Mesenchymal stem cell (in vitro differentiated cells and primary cell): ENCODE measurements at regions not wholly inside any gene's neighbourhood (a gene's known extent, or its start where the extent isn't known, plus 50 kb on each side); places are given as distances from the start of the nearest gene placed in this dataset.
A peak's percentile ranks its signal among the peaks of the same experiment; 100 is the strongest.
"Not testable (repeated sequence)": the region's sequence is repeated elsewhere in the genome, so short reads cannot be mapped to it uniquely, and the experiment has no call there.

Experiments used
- DNase-seq: peaks from one replicate; pipeline ENCODE4 v3.0.0-alpha.2; 2013
- H2AFZ ChIP-seq: one replicate; pipeline ENCODE4 v1.6.1; 2013; ENCODE audit warnings: low read depth, mild to moderate bottlenecking, control low read depth, inconsistent platforms, low read length, moderate library complexity
- H2AK5ac ChIP-seq: 2 replicates; pipeline ENCODE4 v1.6.1; 2013; ENCODE audit warnings: low read length, moderate library complexity, mild to moderate bottlenecking, inconsistent platforms; ENCODE audit not compliant: severe bottlenecking
- H2BK120ac ChIP-seq: one replicate; pipeline ENCODE4 v1.6.1; 2013; ENCODE audit warnings: low read depth, mild to moderate bottlenecking, inconsistent platforms, low read length, moderate library complexity
- H2BK12ac ChIP-seq, 2 experiments: one replicate each; pipeline ENCODE4 v1.6.1; 2013; ENCODE audit warnings: inconsistent platforms in 2 of 2, low read length in 2 of 2, mild to moderate bottlenecking in 2 of 2, moderate library complexity in 2 of 2, control low read depth in 1 of 2
- H2BK15ac ChIP-seq: one replicate; pipeline ENCODE4 v1.6.1; 2013; ENCODE audit warnings: mild to moderate bottlenecking, low read depth, inconsistent platforms; ENCODE audit not compliant: poor library complexity, severe bottlenecking
- H2BK5ac ChIP-seq: 2 replicates; pipeline ENCODE4 v1.6.1; 2013; ENCODE audit warnings: low read depth, mild to moderate bottlenecking, low read length, control low read depth, inconsistent platforms; ENCODE audit not compliant: poor library complexity, severe bottlenecking
- H3K14ac ChIP-seq, 2 experiments: one replicate each; pipeline ENCODE4 v1.6.1; 2013; ENCODE audit warnings: inconsistent platforms in 2 of 2, low read length in 2 of 2, control low read depth in 1 of 2, mild to moderate bottlenecking in 1 of 2, moderate library complexity in 1 of 2
- H3K18ac ChIP-seq, 2 experiments: one replicate each; pipeline ENCODE4 v1.6.1; 2013; ENCODE audit warnings: inconsistent platforms in 2 of 2, low read length in 2 of 2, control low read depth in 1 of 2, low read depth in 1 of 2, mild to moderate bottlenecking in 1 of 2
- H3K23ac ChIP-seq, 2 experiments: one replicate each; pipeline ENCODE4 v1.6.1; 2013; ENCODE audit warnings: inconsistent platforms in 2 of 2, low read length in 2 of 2, mild to moderate bottlenecking in 2 of 2, moderate library complexity in 2 of 2, control low read depth in 1 of 2
- H3K27ac ChIP-seq: 2 replicates; pipeline ENCODE4 v1.5.1; 2013; ENCODE audit warnings: mild to moderate bottlenecking, moderate library complexity, low read length, control low read depth, inconsistent platforms; ENCODE audit not compliant: poor library complexity, severe bottlenecking
- H3K27me3 ChIP-seq, 2 experiments: 2 replicates each; pipeline versions ENCODE4 v1.6.1 to v1.7.0; 2013; ENCODE audit warnings: low read length in 2 of 2, mild to moderate bottlenecking in 2 of 2, moderate library complexity in 2 of 2, control low read depth in 1 of 2, inconsistent platforms in 1 of 2; ENCODE audit not compliant: control insufficient read depth in 1 of 2, insufficient read depth in 1 of 2
- H3K36me3 ChIP-seq, 2 experiments: 2 replicates each; pipeline versions ENCODE4 v1.6.1 to v1.7.0; 2013; ENCODE audit warnings: low read length in 2 of 2, control low read depth in 1 of 2, inconsistent platforms in 1 of 2, low read depth in 1 of 2, mild to moderate bottlenecking in 1 of 2; ENCODE audit not compliant: insufficient read depth in 2 of 2, control insufficient read depth in 1 of 2
- H3K4ac ChIP-seq, 2 experiments: one replicate each; pipeline ENCODE4 v1.6.1; 2013; ENCODE audit warnings: inconsistent platforms in 2 of 2, low read length in 2 of 2, mild to moderate bottlenecking in 2 of 2, moderate library complexity in 2 of 2, control low read depth in 1 of 2, low read depth in 1 of 2
- H3K4me1 ChIP-seq: 2 replicates; pipeline ENCODE4 v1.6.1; 2013; ENCODE audit warnings: low read depth, low read length, control low read depth; ENCODE audit not compliant: control insufficient read depth, insufficient read depth
- H3K4me2 ChIP-seq: 2 replicates; pipeline ENCODE4 v1.6.1; 2013; ENCODE audit warnings: low read length, mild to moderate bottlenecking, inconsistent platforms; ENCODE audit not compliant: poor library complexity, severe bottlenecking
- H3K4me3 ChIP-seq, 2 experiments: 2 replicates each; pipeline versions ENCODE4 v1.5.1 to v1.7.0; 2013; ENCODE audit warnings: low read length in 2 of 2, mild to moderate bottlenecking in 2 of 2, control low read depth in 1 of 2, low read depth in 1 of 2; ENCODE audit not compliant: insufficient read depth in 1 of 2
- H3K79me1 ChIP-seq: replicated peaks from 2 replicates; pipeline ENCODE4 v1.6.1; 2013; ENCODE audit warnings: mild to moderate bottlenecking, control low read depth, low read length, inconsistent platforms; ENCODE audit not compliant: poor library complexity, severe bottlenecking
- H3K9ac ChIP-seq: 2 replicates; pipeline ENCODE4 v1.7.0; 2013; ENCODE audit warnings: mild to moderate bottlenecking, low read length, moderate library complexity
- H3K9me3 ChIP-seq: 2 replicates; pipeline ENCODE4 v1.7.0; 2013; ENCODE audit warnings: mild to moderate bottlenecking, low read length; ENCODE audit not compliant: control insufficient read depth
- H4K8ac ChIP-seq: one replicate; pipeline ENCODE4 v1.6.1; 2013; ENCODE audit warnings: inconsistent platforms, mild to moderate bottlenecking, low read length, moderate library complexity
- H4K91ac ChIP-seq: one replicate; pipeline ENCODE4 v1.6.1; 2013; ENCODE audit warnings: mild to moderate bottlenecking, low read length, inconsistent platforms
- WGBS: methylation state at CpG from one replicate; pipeline ENCODE4 v1.1.7; 2013; ENCODE audit warnings: mixed read lengths; 5-methylcytosine and 5-hydroxymethylcytosine counted together

- Histone ChIP-seq H3K9me3 (no peaks in the 10 kb centered on the region), H2BK120ac (no peak overlapping the region), H2BK5ac (no peak overlapping the region), H4K8ac (no peak overlapping the region), H3K27me3 (no peaks in the 10 kb centered on the region), H2AFZ (no peak overlapping the region), H3K4me3 (no peak overlapping the region), H3K9ac (peak overlapping the region; percentile 62), H4K91ac (no peak overlapping the region), H2BK12ac (no peak overlapping the region), H2AK5ac (no peak overlapping the region), H3K4ac (no peak overlapping the region), H3K4me1 (no peaks in the 10 kb centered on the region), H3K18ac (no peak overlapping the region), H3K23ac (no peak overlapping the region), H3K27ac (no peak overlapping the region), H3K79me1 (peaks cover 10% of the 10 kb centered on the region), H2BK15ac (no peak overlapping the region), H3K14ac (no peak overlapping the region), H3K4me2 (no peak overlapping the region), H3K36me3 (no peaks in the 10 kb centered on the region)
- WGBS, result 89% methylated on average over 1 of the region's 3 CpGs
- DNase-seq, result no peak
These were observed 486.6 kb downstream of the USP25 start for GRCh38 chr21:16216288-16216962.

- H4K91ac ChIP-seq, result no peak overlapping the region
These were observed 489.0 kb downstream of the USP25 start for GRCh38 chr21:16218682-16219343.

GRCh38 chr21:16224756-16225155, 495.0 kb downstream of the USP25 start:
- H3K27me3 ChIP-seq, H3K23ac ChIP-seq, H3K4me2 ChIP-seq, H2BK15ac ChIP-seq, DNase-seq, H2AFZ ChIP-seq, H3K27ac ChIP-seq, H2BK120ac ChIP-seq, H2BK5ac ChIP-seq, H3K4me1 ChIP-seq, H2AK5ac ChIP-seq, H4K91ac ChIP-seq, H3K4ac ChIP-seq, H4K8ac ChIP-seq, H3K14ac ChIP-seq, H3K9me3 ChIP-seq, H3K18ac ChIP-seq, H3K9ac ChIP-seq, H3K4me3 ChIP-seq, H2BK12ac ChIP-seq: not testable (repeated sequence)
- Histone ChIP-seq H3K79me1 (peaks cover 19% of the 10 kb centered on the region), H3K36me3 (peaks cover 0 to 13% of the 10 kb centered on the region in 2 experiments)
- WGBS, result 79% methylated on average over 3 of the region's 3 CpGs

More at GRCh38 chr21:16218682-16219343, 489.0 kb downstream of the USP25 start:
- H3K79me1 ChIP-seq, result peaks cover 10% of the 10 kb centered on the region
- no peaks in the 10 kb centered on the region for H3K4me1 ChIP-seq
- no peak overlapping the region for H3K9ac ChIP-seq
- 83% methylated on average over 3 of the region's 4 CpGs for WGBS
- no peaks in the 10 kb centered on the region for H3K36me3 ChIP-seq
- H3K18ac ChIP-seq, result no peak overlapping the region
- H3K4me3 ChIP-seq, result no peak overlapping the region
- no peak overlapping the region for H2BK5ac ChIP-seq
- DNase-seq, result no peak
- no peak overlapping the region for H2AFZ ChIP-seq
- no peak overlapping the region for H3K23ac ChIP-seq
- H4K8ac ChIP-seq, result no peak overlapping the region
- H2BK15ac ChIP-seq, result no peak overlapping the region
- no peak overlapping the region for H2AK5ac ChIP-seq
- no peaks in the 10 kb centered on the region for H3K9me3 ChIP-seq
- H2BK12ac ChIP-seq, result no peak overlapping the region
- no peak overlapping the region for H3K14ac ChIP-seq
- no peak overlapping the region for H3K4me2 ChIP-seq
- no peak overlapping the region for H3K27ac ChIP-seq
- no peak overlapping the region for H2BK120ac ChIP-seq
- H3K4ac ChIP-seq, result no peak overlapping the region
- H3K27me3 ChIP-seq, result no peaks in the 10 kb centered on the region

- Histone ChIP-seq H3K4me1 (no peaks in the 10 kb centered on the region), H3K23ac (no peak overlapping the region), H3K14ac (no peak overlapping the region), H4K91ac (no peak overlapping the region), H3K4me3 (no peak overlapping the region), H2BK5ac (no peak overlapping the region), H3K9ac (no peak overlapping the region), H2BK15ac (no peak overlapping the region), H3K9me3 (no peaks in the 10 kb centered on the region), H3K27ac (no peak overlapping the region), H2BK12ac (no peak overlapping the region), H3K4me2 (no peak overlapping the region), H4K8ac (no peak overlapping the region), H2AK5ac (peak overlapping the region; percentile 69), H2BK120ac (no peak overlapping the region), H2AFZ (no peak overlapping the region), H3K27me3 (no peaks in the 10 kb centered on the region), H3K4ac (no peak overlapping the region), H3K18ac (no peak overlapping the region), H3K79me1 (peaks cover 6% of the 10 kb centered on the region), H3K36me3 (no peaks in the 10 kb centered on the region)
- DNase-seq, result peak; percentile 1
- WGBS, result 44% methylated on average over 10 of the region's 11 CpGs
These were observed 510.0 kb downstream of the USP25 start for GRCh38 chr21:16239659-16240265.
